ENCODE measurements at regions not wholly inside any gene's neighbourhood (a gene's known extent, or its start where the extent isn't known, plus 50 kb on each side); places are given as distances from the start of the nearest gene placed in this dataset.

GRCh38 chr9:2955575-2955974, 111.7 kb upstream of the PUM3 start:
- TF ChIP-seq CTCF (conservative IDR thresholded peaks at IDR 0.05) (no peak), EZH2 (IDR thresholded peaks at IDR 0.05; ENCODE audit: low read depth) (no peak)

All from PC-9 (cell line).